ENCODE measurements at regions not wholly inside any gene's neighbourhood (a gene's known extent, or its start where the extent isn't known, plus 50 kb on each side); places are given as distances from the start of the nearest gene placed in this dataset.
"Not testable (repeated sequence)": the region's sequence is repeated elsewhere in the genome, so short reads cannot be mapped to it uniquely, and the experiment has no call there.

- no peak for DNase-seq (ENCODE audit: low spot score)
Measured at GRCh38 chr13:30816736-30817135, 81.4 kb downstream of the ALOX5AP start.

DNA sequence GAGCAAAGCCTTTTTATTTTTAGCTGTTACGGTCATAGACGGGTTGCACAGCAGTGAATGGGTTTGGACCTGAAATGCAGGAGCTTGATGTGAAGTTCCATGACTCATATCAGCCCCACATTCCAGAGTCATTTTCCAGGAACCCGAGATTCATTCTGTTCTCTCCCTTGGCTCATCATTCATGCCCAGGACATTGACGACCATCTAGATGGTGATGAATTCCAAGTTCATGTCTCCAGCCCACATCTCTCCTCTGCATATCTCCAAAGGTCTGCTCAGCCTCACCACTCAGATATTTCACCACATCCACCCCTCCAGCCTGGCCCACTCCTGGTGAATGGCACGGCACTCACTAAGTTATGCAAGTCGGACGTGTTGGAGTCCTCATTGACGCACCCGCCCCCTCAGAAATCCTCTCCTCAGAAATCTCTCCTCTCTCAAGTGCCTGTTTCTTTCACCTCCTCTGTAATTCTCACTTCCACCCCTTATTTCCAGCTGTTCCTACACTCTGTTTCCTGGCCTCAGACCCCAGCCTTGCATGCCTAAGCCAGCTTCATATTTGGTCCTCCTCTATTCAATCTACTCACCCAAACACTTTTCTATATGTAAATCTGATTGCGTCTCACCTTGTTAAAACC is 83.1 kb downstream of the ALOX5AP start:
- no peak for DNase-seq (ENCODE audit: low spot score)

- no peak for DNase-seq (ENCODE audit: low spot score)
Measured at GRCh38 chr13:30819136-30819888, 84.0 kb downstream of the ALOX5AP start.

- DNase-seq (ENCODE audit: low spot score), result no peak
Measured at GRCh38 chr13:30821421-30821820, 84.7 kb upstream of the MEDAG start.

- DNase-seq (ENCODE audit: low spot score), result no peak
Measured at GRCh38 chr13:30824651-30825050, 81.4 kb upstream of the MEDAG start.

DNA sequence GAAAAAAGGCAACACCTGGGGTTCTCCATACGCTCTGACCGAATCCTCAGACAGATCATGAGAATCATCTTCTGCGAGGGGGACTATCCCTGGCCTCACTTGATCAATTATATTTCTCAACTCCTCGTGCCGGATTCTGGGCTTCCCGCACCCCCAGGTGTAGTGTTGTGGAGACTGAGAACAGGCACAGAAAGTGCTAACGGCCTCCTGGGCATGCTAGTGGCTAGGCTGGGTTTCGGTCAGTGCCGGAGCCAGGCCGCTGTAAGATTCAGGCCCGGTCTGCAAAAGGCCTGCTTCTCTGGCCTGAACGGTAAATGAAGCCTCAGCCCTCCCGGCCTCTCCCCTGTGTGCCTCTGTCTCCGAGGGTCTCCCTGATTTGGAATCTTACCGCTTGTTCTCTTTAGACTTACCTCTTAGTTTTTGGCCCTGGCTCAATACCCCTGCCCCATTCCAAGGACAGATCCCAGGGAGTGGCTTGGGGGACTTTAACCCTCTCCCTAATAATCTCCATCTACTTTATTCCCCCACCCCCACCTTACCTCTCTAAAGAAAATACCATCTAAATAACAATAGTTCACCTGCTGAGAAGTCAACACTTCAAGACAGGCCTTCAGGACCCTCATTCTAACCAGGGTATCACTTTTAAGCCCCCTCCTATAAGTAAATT is 79.0 kb upstream of the MEDAG start:
- DNase-seq (ENCODE audit: low spot score), result no peak

GRCh38 chr13:30827578-30827925 is 78.5 kb upstream of the MEDAG start:
- no peak for DNase-seq (ENCODE audit: low spot score)

DNA sequence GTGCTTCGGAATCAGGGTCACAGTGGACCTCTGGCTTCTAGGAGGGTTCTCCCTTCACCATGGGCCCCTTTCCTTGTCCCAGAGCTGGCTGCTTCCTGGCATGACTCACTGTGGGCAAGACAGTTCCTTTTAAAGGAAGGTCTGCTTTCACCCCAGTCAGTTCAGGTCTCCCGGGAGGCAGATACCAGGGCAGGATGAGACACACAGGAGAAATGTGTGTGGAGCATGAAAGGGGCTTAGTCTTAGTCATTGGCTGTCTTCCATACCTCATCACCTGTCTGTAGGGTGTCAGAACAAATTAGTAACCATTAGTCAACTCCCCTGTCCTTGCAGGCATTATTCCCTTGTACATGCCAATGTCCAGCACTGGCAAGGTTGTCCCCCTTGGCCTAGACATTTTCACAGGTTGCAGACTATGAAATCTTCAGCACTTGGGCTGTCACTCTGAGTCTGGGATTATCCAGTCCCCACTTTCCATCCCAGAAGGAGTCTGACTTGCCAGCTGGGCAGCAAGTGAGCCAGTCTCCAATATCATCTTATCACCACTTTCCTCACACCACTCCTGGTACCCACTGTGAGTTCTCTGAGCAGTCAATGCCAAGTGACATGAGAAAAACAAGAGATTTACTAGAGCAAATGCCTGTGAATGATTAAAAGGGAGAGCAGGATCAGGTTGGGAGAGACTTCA is 76.8 kb upstream of the MEDAG start:
- DNase-seq (ENCODE audit: low spot score), result no peak

- no peak for DNase-seq (ENCODE audit: low spot score)
Measured at GRCh38 chr13:30829833-30830637, 76.0 kb upstream of the MEDAG start.

DNA sequence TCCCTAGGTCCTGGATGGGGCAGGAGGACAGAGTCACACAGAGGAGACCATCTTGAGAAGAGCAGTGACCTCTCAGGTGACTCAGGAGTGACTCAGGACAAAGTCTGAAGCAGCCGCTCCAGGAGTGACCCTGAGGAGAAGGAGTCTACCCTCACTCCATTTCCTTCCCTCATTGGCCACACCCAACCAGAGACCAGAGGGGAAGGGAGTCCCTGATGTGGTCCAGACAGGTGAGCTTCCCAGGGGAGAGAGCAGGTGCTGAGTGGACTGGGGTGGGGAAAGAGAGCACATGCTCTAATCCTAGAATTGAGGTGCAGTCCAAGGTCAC is 75.5 kb upstream of the MEDAG start:
- DNase-seq (ENCODE audit: low spot score), result no peak

GRCh38 chr13:30831515-30831914 is 74.6 kb upstream of the MEDAG start:
- DNase-seq (ENCODE audit: low spot score), result no peak

- no peak for DNase-seq (ENCODE audit: low spot score)
Measured at GRCh38 chr13:30832377-30832776, 73.7 kb upstream of the MEDAG start.

GRCh38 chr13:30832845-30833332 is 73.2 kb upstream of the MEDAG start:
- peak; percentile 57 for DNase-seq (ENCODE audit: low spot score)

- no peak for DNase-seq (ENCODE audit: low spot score)
Measured at GRCh38 chr13:30835442-30835841, 70.6 kb upstream of the MEDAG start.

DNA sequence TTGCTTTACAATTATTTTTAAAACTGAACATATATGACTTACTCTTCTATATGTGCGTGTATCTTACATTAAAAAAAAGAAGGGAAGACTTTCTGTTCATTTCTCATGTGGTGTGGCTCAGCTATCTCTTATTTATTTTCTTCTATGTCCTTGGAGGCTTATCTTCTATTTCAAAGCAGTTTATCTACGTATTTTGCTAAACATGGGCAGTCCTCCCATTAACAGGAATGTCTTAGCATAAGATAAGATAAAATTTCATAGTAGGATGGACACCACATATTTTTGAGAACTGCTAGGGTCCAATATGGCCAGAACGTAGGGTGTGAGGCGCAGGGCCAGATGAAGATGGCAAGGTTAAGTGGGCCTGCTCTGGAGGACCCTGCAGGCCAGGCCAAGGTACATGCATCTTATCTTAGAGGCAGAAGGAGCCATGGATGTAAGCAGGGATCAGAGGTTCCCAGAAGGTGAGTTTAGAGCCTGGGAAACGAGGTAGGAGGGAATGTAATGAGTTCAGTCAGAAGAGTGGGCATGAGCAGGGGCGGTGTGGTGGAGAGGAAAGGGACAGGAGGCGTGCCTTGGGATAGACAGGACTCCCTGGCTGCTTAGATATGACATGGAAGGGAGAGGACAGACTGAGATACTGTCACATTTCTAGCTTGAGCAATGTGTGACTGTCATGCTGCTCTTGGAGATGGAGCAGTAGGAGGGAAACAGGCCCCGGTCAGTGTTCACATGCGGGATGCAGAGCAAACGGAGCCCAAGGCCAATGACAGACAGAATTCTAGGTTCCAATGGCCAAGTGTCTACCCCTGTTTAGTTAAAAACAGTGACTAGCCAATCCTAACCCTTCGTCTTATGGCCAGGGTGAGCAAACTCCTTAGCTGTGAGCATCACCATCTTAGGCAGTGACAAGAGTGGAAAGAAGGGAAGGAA is 68.6 kb upstream of the MEDAG start:
- DNase-seq (ENCODE audit: low spot score), result no peak

DNA sequence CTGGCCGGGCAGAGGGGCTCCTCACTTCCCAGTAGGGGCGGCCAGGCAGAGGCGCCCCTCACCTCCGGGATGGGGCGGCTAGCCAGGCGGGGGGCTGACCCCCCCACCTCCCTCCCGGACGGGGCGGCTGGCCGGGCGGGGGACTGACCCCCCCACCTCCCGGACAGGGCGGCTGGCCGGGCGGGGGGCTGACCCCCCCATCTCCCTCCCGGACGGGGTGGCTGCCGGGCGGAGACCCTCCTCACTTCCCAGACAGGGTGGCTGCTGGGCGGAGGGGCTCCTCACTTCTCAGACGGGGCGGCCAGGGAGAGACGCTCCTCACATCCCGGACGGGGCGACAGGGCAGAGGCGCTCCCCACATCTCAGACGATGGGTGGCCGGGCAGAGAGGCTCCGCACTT is 66.4 kb upstream of the MEDAG start:
- not testable (repeated sequence) for DNase-seq (ENCODE audit: low spot score)

GRCh38 chr13:30840515-30840914 is 65.6 kb upstream of the MEDAG start:
- no peak for DNase-seq (ENCODE audit: low spot score)

GRCh38 chr13:30841154-30841553 is 64.9 kb upstream of the MEDAG start:
- no peak for DNase-seq (ENCODE audit: low spot score)

GRCh38 chr13:30843548-30843947 is 62.5 kb upstream of the MEDAG start:
- no peak for DNase-seq (ENCODE audit: low spot score)

- peak; percentile 34 for DNase-seq (ENCODE audit: low spot score)
Measured at GRCh38 chr13:30844548-30845296, 61.3 kb upstream of the MEDAG start.
